ENCODE measurements at regions not wholly inside any gene's neighbourhood (a gene's known extent, or its start where the extent isn't known, plus 50 kb on each side); places are given as distances from the start of the nearest gene placed in this dataset.

GRCh38 chr1:83033682-83034081 lies 965.2 kb downstream of the TTLL7 start:
- peaks cover 0 to 2% of the 10 kb centered on the region in 2 donors for H3K36me3 ChIP-seq (replicated peaks in 1 of 2; ENCODE audit: control insufficient read depth in 2 of 2, insufficient read depth in 2 of 2, low read length in 2 of 2)
- H2AK5ac ChIP-seq (ENCODE audit: low read depth, low read length) = no peak overlapping the region
- no peak overlapping the region for H4K8ac ChIP-seq (ENCODE audit: low read depth, low read length)
- H3K18ac ChIP-seq (ENCODE audit: low read length) = no peak overlapping the region
- H2AFZ ChIP-seq (ENCODE audit: low read length) = no peak overlapping the region
- no peak overlapping the region for H3K4ac ChIP-seq (ENCODE audit: low read length)
- no peak overlapping the region for H3K14ac ChIP-seq (ENCODE audit: low read length)
- no peak for DNase-seq (ENCODE audit: low spot score)
- no peak overlapping the region for H2BK5ac ChIP-seq (ENCODE audit: low read length)
- H3K9me3 ChIP-seq (replicated peaks in 1 of 2; ENCODE audit: control insufficient read depth in 2 of 2, insufficient read depth in 1 of 2, low read depth in 1 of 2, low read length in 2 of 2) = peaks cover 0 to 10% of the 10 kb centered on the region in 2 donors
- no peak overlapping the region for H2BK15ac ChIP-seq (ENCODE audit: low read length)
- no peak overlapping the region for H2BK12ac ChIP-seq (ENCODE audit: low read length)
- no peak overlapping the region for H2BK120ac ChIP-seq (ENCODE audit: low read depth, low read length)
- no peak overlapping the region for H3K9ac ChIP-seq (ENCODE audit: low read depth, low read length, poor library complexity)
- H3K23ac ChIP-seq (ENCODE audit: low read depth, low read length, poor library complexity) = no peak overlapping the region
- no peaks in the 10 kb centered on the region for H3K27me3 ChIP-seq (ENCODE audit: control insufficient read depth in 3 of 3, insufficient read depth in 3 of 3, low read depth in 1 of 3, low read length in 3 of 3)
- no peaks in the 10 kb centered on the region for H3K79me1 ChIP-seq (ENCODE audit: low read depth, low read length)
- H3K4me2 ChIP-seq (ENCODE audit: insufficient read depth, low read length, poor library complexity, severe bottlenecking) = no peak overlapping the region
- H4K91ac ChIP-seq (ENCODE audit: low read depth, low read length, poor library complexity) = no peak overlapping the region
- no peak overlapping the region for H3K4me3 ChIP-seq (ENCODE audit: low read length in 2 of 2)
- no peak overlapping the region for H3K27ac ChIP-seq (replicated peaks; ENCODE audit: low read length)
- no peaks in the 10 kb centered on the region for H3K4me1 ChIP-seq (ENCODE audit: control insufficient read depth in 2 of 2, insufficient read depth in 1 of 2, low read depth in 1 of 2, low read length in 2 of 2)

- no peak overlapping the region for H2AK5ac ChIP-seq (ENCODE audit: low read depth, low read length)
- no peak overlapping the region for H2AFZ ChIP-seq (ENCODE audit: low read length)
- no peak overlapping the region for H3K27ac ChIP-seq (replicated peaks; ENCODE audit: low read length)
- no peak overlapping the region for H3K4me2 ChIP-seq (ENCODE audit: insufficient read depth, low read length, poor library complexity, severe bottlenecking)
- H3K27me3 ChIP-seq (ENCODE audit: control insufficient read depth in 3 of 3, insufficient read depth in 3 of 3, low read depth in 1 of 3, low read length in 3 of 3) = no peaks in the 10 kb centered on the region
- no peak overlapping the region for H3K9ac ChIP-seq (ENCODE audit: low read depth, low read length, poor library complexity)
- H3K18ac ChIP-seq (ENCODE audit: low read length) = no peak overlapping the region
- no peak for DNase-seq (ENCODE audit: low spot score)
- no peak overlapping the region for H3K4me3 ChIP-seq (ENCODE audit: low read length in 2 of 2)
- H3K36me3 ChIP-seq (replicated peaks in 1 of 2; ENCODE audit: control insufficient read depth in 2 of 2, insufficient read depth in 2 of 2, low read length in 2 of 2) = no peaks in the 10 kb centered on the region
- no peak overlapping the region for H2BK12ac ChIP-seq (ENCODE audit: low read length)
- no peak overlapping the region for H2BK5ac ChIP-seq (ENCODE audit: low read length)
- no peak overlapping the region for H3K23ac ChIP-seq (ENCODE audit: low read depth, low read length, poor library complexity)
- H2BK120ac ChIP-seq (ENCODE audit: low read depth, low read length) = no peak overlapping the region
- H3K14ac ChIP-seq (ENCODE audit: low read length) = no peak overlapping the region
- H3K79me1 ChIP-seq (ENCODE audit: low read depth, low read length) = no peaks in the 10 kb centered on the region
- H4K8ac ChIP-seq (ENCODE audit: low read depth, low read length) = no peak overlapping the region
- H3K4ac ChIP-seq (ENCODE audit: low read length) = no peak overlapping the region
- H2BK15ac ChIP-seq (ENCODE audit: low read length) = no peak overlapping the region
- H3K9me3 ChIP-seq (replicated peaks in 1 of 2; ENCODE audit: control insufficient read depth in 2 of 2, insufficient read depth in 1 of 2, low read depth in 1 of 2, low read length in 2 of 2) = peaks cover 0 to 10% of the 10 kb centered on the region in 2 donors
- no peaks in the 10 kb centered on the region for H3K4me1 ChIP-seq (ENCODE audit: control insufficient read depth in 2 of 2, insufficient read depth in 1 of 2, low read depth in 1 of 2, low read length in 2 of 2)
- H4K91ac ChIP-seq (ENCODE audit: low read depth, low read length, poor library complexity) = no peak overlapping the region
These were observed 969.0 kb downstream of the TTLL7 start for GRCh38 chr1:83029916-83030315.

- Histone ChIP-seq H3K4me3 (ENCODE audit: low read length in 2 of 2) (no peak overlapping the region), H3K36me3 (replicated peaks in 1 of 2; ENCODE audit: control insufficient read depth in 2 of 2, insufficient read depth in 2 of 2, low read length in 2 of 2) (no peaks in the 10 kb centered on the region), H3K23ac (ENCODE audit: low read depth, low read length, poor library complexity) (no peak overlapping the region), H3K4me2 (ENCODE audit: insufficient read depth, low read length, poor library complexity, severe bottlenecking) (no peak overlapping the region), H3K27me3 (ENCODE audit: control insufficient read depth in 3 of 3, insufficient read depth in 3 of 3, low read depth in 1 of 3, low read length in 3 of 3) (no peaks in the 10 kb centered on the region), H3K27ac (replicated peaks; ENCODE audit: low read length) (no peak overlapping the region), H4K91ac (ENCODE audit: low read depth, low read length, poor library complexity) (no peak overlapping the region), H2AK5ac (ENCODE audit: low read depth, low read length) (no peak overlapping the region), H3K9me3 (replicated peaks in 1 of 2; ENCODE audit: control insufficient read depth in 2 of 2, insufficient read depth in 1 of 2, low read depth in 1 of 2, low read length in 2 of 2) (peaks cover 0 to 10% of the 10 kb centered on the region in 2 donors), H2BK5ac (ENCODE audit: low read length) (no peak overlapping the region), H4K8ac (ENCODE audit: low read depth, low read length) (no peak overlapping the region), H3K4ac (ENCODE audit: low read length) (no peak overlapping the region), H3K79me1 (ENCODE audit: low read depth, low read length) (no peaks in the 10 kb centered on the region), H2BK12ac (ENCODE audit: low read length) (no peak overlapping the region), H3K14ac (ENCODE audit: low read length) (no peak overlapping the region), H2BK120ac (ENCODE audit: low read depth, low read length) (no peak overlapping the region), H2BK15ac (ENCODE audit: low read length) (no peak overlapping the region), H3K9ac (ENCODE audit: low read depth, low read length, poor library complexity) (no peak overlapping the region), H3K18ac (ENCODE audit: low read length) (no peak overlapping the region), H2AFZ (ENCODE audit: low read length) (no peak overlapping the region), H3K4me1 (ENCODE audit: control insufficient read depth in 2 of 2, insufficient read depth in 1 of 2, low read depth in 1 of 2, low read length in 2 of 2) (no peaks in the 10 kb centered on the region)
- no peak for DNase-seq (ENCODE audit: low spot score)
- no CpG with 5 or more reads among the region's 3 CpGs for WGBS, 2 donors (ENCODE audit: extremely low coverage in 2 of 2, insufficient read length in 2 of 2, insufficient replicate concordance in 1 of 2)
These were observed 969.9 kb downstream of the TTLL7 start for GRCh38 chr1:83029050-83029449.

- H3K4me3 ChIP-seq (ENCODE audit: low read length in 2 of 2) = no peak overlapping the region
- H3K9ac ChIP-seq (ENCODE audit: low read depth, low read length, poor library complexity) = no peak overlapping the region
- H3K27me3 ChIP-seq (ENCODE audit: control insufficient read depth in 3 of 3, insufficient read depth in 3 of 3, low read depth in 1 of 3, low read length in 3 of 3) = no peaks in the 10 kb centered on the region
- H3K14ac ChIP-seq (ENCODE audit: low read length) = no peak overlapping the region
- peaks cover 0 to 10% of the 10 kb centered on the region in 2 donors for H3K9me3 ChIP-seq (replicated peaks in 1 of 2; ENCODE audit: control insufficient read depth in 2 of 2, insufficient read depth in 1 of 2, low read depth in 1 of 2, low read length in 2 of 2)
- no peak overlapping the region for H2AFZ ChIP-seq (ENCODE audit: low read length)
- H3K27ac ChIP-seq (replicated peaks; ENCODE audit: low read length) = no peak overlapping the region
- no peak overlapping the region for H3K4me2 ChIP-seq (ENCODE audit: insufficient read depth, low read length, poor library complexity, severe bottlenecking)
- no peak overlapping the region for H2BK120ac ChIP-seq (ENCODE audit: low read depth, low read length)
- H2BK12ac ChIP-seq (ENCODE audit: low read length) = no peak overlapping the region
- H2BK15ac ChIP-seq (ENCODE audit: low read length) = no peak overlapping the region
- H3K4ac ChIP-seq (ENCODE audit: low read length) = no peak overlapping the region
- H2BK5ac ChIP-seq (ENCODE audit: low read length) = no peak overlapping the region
- no peak overlapping the region for H4K91ac ChIP-seq (ENCODE audit: low read depth, low read length, poor library complexity)
- no peaks in the 10 kb centered on the region for H3K4me1 ChIP-seq (ENCODE audit: control insufficient read depth in 2 of 2, insufficient read depth in 1 of 2, low read depth in 1 of 2, low read length in 2 of 2)
- H3K36me3 ChIP-seq (replicated peaks in 1 of 2; ENCODE audit: control insufficient read depth in 2 of 2, insufficient read depth in 2 of 2, low read length in 2 of 2) = no peaks in the 10 kb centered on the region
- DNase-seq (ENCODE audit: low spot score) = no peak
- H3K18ac ChIP-seq (ENCODE audit: low read length) = no peak overlapping the region
- no peak overlapping the region for H2AK5ac ChIP-seq (ENCODE audit: low read depth, low read length)
- H3K23ac ChIP-seq (ENCODE audit: low read depth, low read length, poor library complexity) = no peak overlapping the region
- no peaks in the 10 kb centered on the region for H3K79me1 ChIP-seq (ENCODE audit: low read depth, low read length)
- H4K8ac ChIP-seq (ENCODE audit: low read depth, low read length) = no peak overlapping the region
These were observed 970.5 kb downstream of the TTLL7 start for GRCh38 chr1:83028467-83028866.
